ENCODE measurements at regions not wholly inside any gene's neighbourhood (a gene's known extent, or its start where the extent isn't known, plus 50 kb on each side); places are given as distances from the start of the nearest gene placed in this dataset.

GRCh38 chr12:98110536-98110935, 404.9 kb upstream of the TMPO start:
- no peak for TF ChIP-seq CTCF (IDR thresholded peaks at IDR 0.05; ENCODE audit: low read length)
- TF ChIP-seq EZH2 (optimal IDR thresholded peaks at IDR 0.05; ENCODE audit: low read depth, low read length) = no peak
- no peak for TF ChIP-seq EZH2phosphoT487 (IDR thresholded peaks at IDR 0.05; ENCODE audit: low read length)
